ENCODE measurements at regions not wholly inside any gene's neighbourhood (a gene's known extent, or its start where the extent isn't known, plus 50 kb on each side); places are given as distances from the start of the nearest gene placed in this dataset.

DNA sequence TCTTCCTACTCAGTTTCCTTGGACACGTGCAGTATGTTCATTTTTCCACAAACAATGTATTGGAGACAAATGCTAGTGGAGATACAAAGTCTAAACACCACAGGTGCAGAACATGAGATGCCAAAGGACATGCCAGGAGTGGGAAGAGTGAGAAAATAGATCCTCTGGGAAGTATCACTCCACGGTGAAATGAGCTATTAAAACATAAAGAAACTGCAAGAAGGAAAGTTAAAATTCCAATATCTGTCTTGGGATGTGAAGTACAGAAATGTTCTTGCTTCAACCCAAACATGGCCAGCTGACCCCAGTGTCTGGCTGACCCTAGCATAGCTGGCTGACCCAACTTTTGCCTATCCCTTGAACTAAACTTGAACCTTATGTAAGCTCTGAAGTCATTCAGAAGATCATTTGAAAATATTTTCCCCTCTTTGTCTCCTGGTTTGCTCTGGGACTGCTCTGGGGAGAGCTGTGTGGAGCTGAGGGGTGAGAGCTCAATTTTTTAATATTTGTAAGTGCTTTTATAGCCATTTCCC is 59.5 kb downstream of the FZD1 start:
- no peak for DNase-seq
- no peaks in the 10 kb centered on the region for H3K9me3 ChIP-seq
- ATAC-seq (ENCODE audit: low FRiP score in 2 of 2), result no peak
- 75 to 83% methylated on average over 2 of the region's 2 CpGs for WGBS, 2 donors
- peaks cover 0 to 12% (median 5%) of the 10 kb centered on the region in 4 donors for H3K4me1 ChIP-seq
- H3K27me3 ChIP-seq, result no peaks in the 10 kb centered on the region
- H3K36me3 ChIP-seq, result no peaks in the 10 kb centered on the region
- no peak overlapping the region for H3K4me3 ChIP-seq
- TF ChIP-seq, protein P1, sequence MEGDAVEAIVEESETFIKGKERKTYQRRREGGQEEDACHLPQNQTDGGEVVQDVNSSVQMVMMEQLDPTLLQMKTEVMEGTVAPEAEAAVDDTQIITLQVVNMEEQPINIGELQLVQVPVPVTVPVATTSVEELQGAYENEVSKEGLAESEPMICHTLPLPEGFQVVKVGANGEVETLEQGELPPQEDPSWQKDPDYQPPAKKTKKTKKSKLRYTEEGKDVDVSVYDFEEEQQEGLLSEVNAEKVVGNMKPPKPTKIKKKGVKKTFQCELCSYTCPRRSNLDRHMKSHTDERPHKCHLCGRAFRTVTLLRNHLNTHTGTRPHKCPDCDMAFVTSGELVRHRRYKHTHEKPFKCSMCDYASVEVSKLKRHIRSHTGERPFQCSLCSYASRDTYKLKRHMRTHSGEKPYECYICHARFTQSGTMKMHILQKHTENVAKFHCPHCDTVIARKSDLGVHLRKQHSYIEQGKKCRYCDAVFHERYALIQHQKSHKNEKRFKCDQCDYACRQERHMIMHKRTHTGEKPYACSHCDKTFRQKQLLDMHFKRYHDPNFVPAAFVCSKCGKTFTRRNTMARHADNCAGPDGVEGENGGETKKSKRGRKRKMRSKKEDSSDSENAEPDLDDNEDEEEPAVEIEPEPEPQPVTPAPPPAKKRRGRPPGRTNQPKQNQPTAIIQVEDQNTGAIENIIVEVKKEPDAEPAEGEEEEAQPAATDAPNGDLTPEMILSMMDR (IDR thresholded peaks at IDR 0.05), result no peak
- TF ChIP-seq EP300 (IDR thresholded peaks at IDR 0.05), result no peak
- no peak for TF ChIP-seq POLR2AphosphoS5 (IDR thresholded peaks at IDR 0.05)
- no peak for TF ChIP-seq POLR2A (IDR thresholded peaks at IDR 0.05)
- no peak overlapping the region for H3K27ac ChIP-seq

DNA sequence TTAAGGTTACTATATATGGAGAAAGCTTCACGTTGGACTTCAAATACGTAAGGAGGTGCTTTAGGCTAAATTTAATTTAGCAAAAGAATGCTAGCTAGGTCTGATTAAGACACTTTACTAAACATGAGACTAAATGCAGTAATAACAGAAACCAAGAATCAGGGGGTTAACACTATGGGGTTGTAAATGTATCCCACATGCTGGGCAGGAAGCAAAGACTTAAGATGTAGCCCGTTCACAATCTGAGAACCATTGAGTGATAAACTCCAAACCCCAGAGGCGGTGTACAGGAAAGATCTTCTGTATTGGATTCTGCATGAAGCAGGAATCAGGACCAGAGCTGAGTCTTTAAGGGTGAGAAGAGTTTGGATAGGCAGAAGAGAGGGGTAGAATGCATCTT is 60.4 kb downstream of the FZD1 start:
- H3K27me3 ChIP-seq, result no peaks in the 10 kb centered on the region
- H3K9me3 ChIP-seq, result no peaks in the 10 kb centered on the region
- ATAC-seq (ENCODE audit: low FRiP score in 2 of 2), result no peak
- no peaks in the 10 kb centered on the region for H3K36me3 ChIP-seq
- peaks cover 0 to 12% (median 5%) of the 10 kb centered on the region in 4 donors for H3K4me1 ChIP-seq
- no peak overlapping the region for H3K27ac ChIP-seq
- DNase-seq, result no peak
- 67 to 75% methylated on average over 4 of the region's 4 CpGs for WGBS, 2 donors
- H3K4me3 ChIP-seq, result no peak overlapping the region
- TF ChIP-seq POLR2AphosphoS5 (IDR thresholded peaks at IDR 0.05) (no peak), EP300 (IDR thresholded peaks at IDR 0.05) (no peak), POLR2A (IDR thresholded peaks at IDR 0.05) (no peak)
- TF ChIP-seq, protein P1 (IDR thresholded peaks at IDR 0.05), result no peak

DNA sequence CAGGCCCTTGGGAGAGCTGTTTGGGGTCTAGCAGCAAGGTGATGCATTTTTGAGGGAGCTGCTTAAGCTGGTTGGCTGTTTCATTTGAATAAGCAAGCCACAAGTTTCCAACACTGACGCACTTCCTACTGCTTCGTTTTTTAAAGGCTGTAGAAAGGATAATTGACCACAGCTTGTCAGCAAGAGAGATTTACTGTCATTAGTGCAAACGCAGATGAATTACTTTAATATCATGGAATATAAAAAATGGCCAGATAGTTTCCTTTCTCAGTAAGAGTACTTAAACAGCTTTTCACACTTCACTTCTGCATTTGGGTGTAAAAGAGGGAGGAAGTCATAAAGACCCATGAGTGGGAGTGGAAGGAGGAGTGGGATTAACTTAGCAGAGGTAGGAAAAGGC is 61.5 kb downstream of the FZD1 start:
- no peaks in the 10 kb centered on the region for H3K27me3 ChIP-seq
- H3K4me1 ChIP-seq, result peaks cover 0 to 12% (median 5%) of the 10 kb centered on the region in 4 donors
- peak overlapping the region in 1 of 4 donors; percentile 54 for H3K27ac ChIP-seq
- WGBS, 2 donors, result 22 to 49% methylated on average over 3 of the region's 3 CpGs
- H3K4me3 ChIP-seq, result no peak overlapping the region
- H3K9me3 ChIP-seq, result no peaks in the 10 kb centered on the region
- H3K36me3 ChIP-seq, result no peaks in the 10 kb centered on the region
- no peak for TF ChIP-seq POLR2AphosphoS5 (IDR thresholded peaks at IDR 0.05)
- no peak for TF ChIP-seq POLR2A (IDR thresholded peaks at IDR 0.05)
- TF ChIP-seq EP300 (IDR thresholded peaks at IDR 0.05), result no peak
- TF ChIP-seq, protein P1 (IDR thresholded peaks at IDR 0.05), result no peak
- ATAC-seq (ENCODE audit: low FRiP score in 2 of 2), result no peak
- no peak for DNase-seq

DNA sequence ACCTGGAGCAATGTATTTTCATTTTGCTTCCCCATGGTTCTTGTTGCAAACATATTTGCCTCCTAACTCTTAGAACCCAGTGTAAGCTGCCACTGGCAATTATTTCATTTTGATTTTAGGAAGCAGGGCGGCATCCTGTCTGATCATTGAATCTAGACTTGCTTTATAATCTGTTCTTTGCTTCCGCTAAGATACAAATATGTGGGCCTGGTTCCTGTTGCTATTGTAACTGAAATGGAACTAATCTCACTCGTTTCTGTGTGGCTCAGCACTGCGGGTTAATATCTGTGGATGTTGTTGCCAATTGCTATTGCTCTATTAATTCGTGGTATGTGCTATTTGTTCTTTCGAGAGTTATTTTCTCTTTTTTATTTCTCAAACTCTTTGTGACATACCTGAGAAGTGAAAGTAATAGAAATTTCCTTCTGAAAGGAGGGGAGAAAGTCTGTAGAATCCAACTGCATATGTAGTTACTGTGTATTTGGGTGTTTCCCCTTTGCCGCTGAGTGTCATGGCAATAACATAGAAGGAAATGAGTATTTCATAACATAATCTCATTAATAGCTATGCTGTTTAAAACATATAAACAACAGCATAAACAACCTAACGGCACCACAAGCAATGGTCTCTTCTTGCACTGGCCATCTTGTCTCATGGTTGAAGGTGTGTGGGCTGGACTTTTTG is 62.4 kb downstream of the FZD1 start:
- H3K4me3 ChIP-seq, result no peak overlapping the region
- peaks cover 0 to 12% (median 5%) of the 10 kb centered on the region in 4 donors for H3K4me1 ChIP-seq
- no peaks in the 10 kb centered on the region for H3K9me3 ChIP-seq
- TF ChIP-seq POLR2AphosphoS5 (IDR thresholded peaks at IDR 0.05), result no peak
- TF ChIP-seq EP300 (IDR thresholded peaks at IDR 0.05), result no peak
- TF ChIP-seq, protein P1 (IDR thresholded peaks at IDR 0.05), result no peak
- no peak for TF ChIP-seq POLR2A (IDR thresholded peaks at IDR 0.05)
- no peak for ATAC-seq (ENCODE audit: low FRiP score in 2 of 2)
- H3K27ac ChIP-seq, result peak overlapping the region in 3 of 4 donors; percentile 4 to 54 (median 40)
- no peak for DNase-seq
- WGBS, 2 donors, result 44 to 47% methylated on average over 7 to 8 of the region's 8 CpGs
- H3K36me3 ChIP-seq, result no peaks in the 10 kb centered on the region
- no peaks in the 10 kb centered on the region for H3K27me3 ChIP-seq

DNA sequence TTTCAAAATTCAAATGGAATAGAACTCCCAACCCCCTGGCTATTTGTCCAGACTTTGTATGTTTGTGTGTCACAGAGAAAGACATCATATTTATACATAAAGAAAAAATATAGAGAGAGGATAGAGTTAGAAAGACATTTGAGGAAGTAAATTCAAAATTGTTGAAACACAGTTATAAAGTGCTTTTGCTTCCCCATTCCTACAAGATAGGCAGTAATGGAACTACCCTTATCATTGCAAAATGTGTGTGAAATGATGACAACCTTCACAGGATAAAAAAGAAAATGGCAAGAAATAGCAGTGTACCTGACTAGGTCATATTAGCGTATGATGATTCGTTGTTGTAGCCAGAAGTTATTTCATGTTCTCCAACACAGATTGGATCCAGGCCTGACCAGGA is 63.1 kb downstream of the FZD1 start:
- Histone ChIP-seq H3K27me3 (no peaks in the 10 kb centered on the region), H3K27ac (peak overlapping the region in 1 of 4 donors; percentile 4), H3K36me3 (no peaks in the 10 kb centered on the region), H3K9me3 (no peaks in the 10 kb centered on the region), H3K4me3 (no peak overlapping the region), H3K4me1 (peaks cover 0 to 12% (median 5%) of the 10 kb centered on the region in 4 donors)
- WGBS, 2 donors, result 88 to 89% methylated on average over 2 of the region's 2 CpGs
- ATAC-seq (ENCODE audit: low FRiP score in 2 of 2), result peak in 1 of 2 donors; percentile 35
- TF ChIP-seq EP300 (IDR thresholded peaks at IDR 0.05), result no peak
- TF ChIP-seq POLR2A (IDR thresholded peaks at IDR 0.05), result no peak
- TF ChIP-seq, protein P1 (IDR thresholded peaks at IDR 0.05), result no peak
- no peak for TF ChIP-seq POLR2AphosphoS5 (IDR thresholded peaks at IDR 0.05)
- no peak for DNase-seq
